ENCODE measurements at regions not wholly inside any gene's neighbourhood (a gene's known extent, or its start where the extent isn't known, plus 50 kb on each side); places are given as distances from the start of the nearest gene placed in this dataset.

DNA sequence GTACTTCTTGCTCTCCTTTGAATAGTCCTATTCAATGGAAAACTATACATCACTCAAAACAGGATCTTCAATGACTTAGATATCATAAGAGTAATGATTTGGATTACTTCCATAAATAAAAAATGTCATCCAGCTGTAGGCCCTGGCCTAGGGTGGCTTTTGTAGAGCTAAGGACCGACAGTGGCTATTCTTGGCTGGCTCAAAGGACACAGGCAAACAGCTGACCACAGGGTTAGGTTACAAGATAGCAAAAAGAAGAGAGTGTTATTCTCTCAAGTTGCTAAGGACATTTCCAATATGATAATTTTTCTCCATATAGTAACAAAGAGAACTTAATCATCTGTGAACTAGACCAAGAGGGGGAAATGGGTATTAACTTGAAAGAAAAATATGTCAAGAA, 495.1 kb downstream of the PLPP3 start:
- H3K4me3 ChIP-seq (ENCODE audit: low read depth, low read length) = no peak overlapping the region
- no peak for DNase-seq (ENCODE audit: low read depth, low spot score)
- ChIA-PET POLR2A (no interaction called here), CTCF (no interaction called here)
- TF ChIP-seq, protein P1, sequence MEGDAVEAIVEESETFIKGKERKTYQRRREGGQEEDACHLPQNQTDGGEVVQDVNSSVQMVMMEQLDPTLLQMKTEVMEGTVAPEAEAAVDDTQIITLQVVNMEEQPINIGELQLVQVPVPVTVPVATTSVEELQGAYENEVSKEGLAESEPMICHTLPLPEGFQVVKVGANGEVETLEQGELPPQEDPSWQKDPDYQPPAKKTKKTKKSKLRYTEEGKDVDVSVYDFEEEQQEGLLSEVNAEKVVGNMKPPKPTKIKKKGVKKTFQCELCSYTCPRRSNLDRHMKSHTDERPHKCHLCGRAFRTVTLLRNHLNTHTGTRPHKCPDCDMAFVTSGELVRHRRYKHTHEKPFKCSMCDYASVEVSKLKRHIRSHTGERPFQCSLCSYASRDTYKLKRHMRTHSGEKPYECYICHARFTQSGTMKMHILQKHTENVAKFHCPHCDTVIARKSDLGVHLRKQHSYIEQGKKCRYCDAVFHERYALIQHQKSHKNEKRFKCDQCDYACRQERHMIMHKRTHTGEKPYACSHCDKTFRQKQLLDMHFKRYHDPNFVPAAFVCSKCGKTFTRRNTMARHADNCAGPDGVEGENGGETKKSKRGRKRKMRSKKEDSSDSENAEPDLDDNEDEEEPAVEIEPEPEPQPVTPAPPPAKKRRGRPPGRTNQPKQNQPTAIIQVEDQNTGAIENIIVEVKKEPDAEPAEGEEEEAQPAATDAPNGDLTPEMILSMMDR (IDR thresholded peaks at IDR 0.05; ENCODE audit: insufficient read depth, low read length, missing control alignments) = no peak

DNA sequence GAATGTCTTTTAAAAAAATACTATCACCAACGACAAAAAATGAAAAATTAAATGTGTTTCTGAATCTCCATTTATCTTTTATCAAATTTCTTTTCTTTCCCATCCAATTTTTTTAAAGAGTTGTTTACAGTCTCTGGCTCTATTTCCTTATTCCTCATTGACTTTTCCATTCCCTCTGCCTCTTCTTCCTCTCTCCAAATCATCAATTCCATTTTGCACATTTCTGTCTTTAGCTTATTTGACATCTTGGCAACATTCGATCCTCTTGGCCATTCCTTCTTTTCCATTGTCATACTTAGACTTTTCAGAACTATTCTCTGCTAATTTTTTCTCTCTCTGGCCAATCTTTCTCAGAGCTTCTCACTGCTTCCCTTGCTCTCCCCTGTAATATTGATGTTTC, 497.6 kb downstream of the PLPP3 start:
- ChIA-PET CTCF (interaction anchor here (1.3 kb wide), 1 partner anchor 706 kb away, joined by 3 read pairs; no protein-coding TSS in a partner anchor), POLR2A (interaction anchor here (1.3 kb wide), 1 partner anchor 497 kb away, joined by 3 read pairs; the partner anchor contains the start of gene PLPP3)
- DNase-seq (ENCODE audit: low read depth, low spot score) = no peak
- TF ChIP-seq, protein P1 (IDR thresholded peaks at IDR 0.05; ENCODE audit: insufficient read depth, low read length, missing control alignments) = no peak
- H3K4me3 ChIP-seq (ENCODE audit: low read depth, low read length) = no peak overlapping the region

DNA sequence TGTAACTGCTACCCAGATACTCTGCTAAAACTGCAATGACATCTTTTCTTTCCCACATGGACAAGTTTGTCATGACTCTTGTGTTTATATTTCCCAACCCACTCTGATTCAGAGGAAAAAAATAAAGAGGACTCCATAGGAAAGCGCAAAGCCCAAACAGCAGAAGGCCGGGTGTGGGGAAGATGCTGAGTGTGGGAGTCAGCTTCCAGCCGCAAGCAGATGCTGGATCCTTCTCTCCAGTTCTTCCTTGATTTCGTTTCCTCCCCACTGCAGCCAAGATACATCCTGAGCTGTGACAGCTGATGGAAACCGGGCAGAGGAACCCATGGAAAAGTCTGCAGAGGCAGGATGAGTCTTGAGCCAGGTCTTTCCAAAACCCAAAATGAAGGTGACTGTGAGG, 498.2 kb downstream of the PLPP3 start:
- ChIA-PET POLR2A (interaction anchor here (0.6 to 1.3 kb wide), 2 partner anchors 411 to 497 kb away, joined by 3 read pairs; partner anchors contain the start of gene PLPP3), CTCF (interaction anchor here (1.7 kb wide), 1 partner anchor 504 kb away, joined by 5 read pairs; no protein-coding TSS in a partner anchor)
- TF ChIP-seq, protein P1 (IDR thresholded peaks at IDR 0.05; ENCODE audit: insufficient read depth, low read length, missing control alignments) = no peak
- no peak for DNase-seq (ENCODE audit: low read depth, low spot score)
- peak overlapping the region; percentile 21 for H3K4me3 ChIP-seq (ENCODE audit: low read depth, low read length)

DNA sequence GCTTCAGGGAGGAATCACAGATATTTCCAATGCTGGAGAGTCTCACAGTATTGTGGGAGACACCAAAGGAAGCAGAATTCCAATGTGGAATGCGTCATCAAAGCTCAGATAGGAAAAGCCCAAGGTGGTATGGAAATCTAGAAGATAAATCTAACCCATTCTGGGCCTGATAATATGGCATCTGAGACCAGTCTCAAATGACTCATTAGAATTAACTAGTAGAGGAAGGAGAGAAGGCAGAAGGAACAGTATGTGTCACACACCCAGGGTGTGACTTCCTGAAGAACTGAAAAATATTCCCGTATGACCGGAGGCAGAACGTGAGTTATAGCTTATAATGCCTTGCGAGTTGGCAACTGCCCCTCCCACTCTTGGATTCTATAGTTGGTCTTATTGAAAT, 499.2 kb downstream of the PLPP3 start:
- POLR2A ChIA-PET = interaction anchor here (0.6 kb wide), 2 partner anchors 59 to 410 kb away, joined by 3 to 4 read pairs; no protein-coding TSS in a partner anchor
- CTCF ChIA-PET = interaction anchor here (1.7 kb wide), 1 partner anchor 505 kb away, joined by 5 read pairs; no protein-coding TSS in a partner anchor
- no peak overlapping the region for H3K4me3 ChIP-seq (ENCODE audit: low read depth, low read length)
- DNase-seq (ENCODE audit: low read depth, low spot score) = no peak
- TF ChIP-seq, protein P1 (IDR thresholded peaks at IDR 0.05; ENCODE audit: insufficient read depth, low read length, missing control alignments) = no peak

DNA sequence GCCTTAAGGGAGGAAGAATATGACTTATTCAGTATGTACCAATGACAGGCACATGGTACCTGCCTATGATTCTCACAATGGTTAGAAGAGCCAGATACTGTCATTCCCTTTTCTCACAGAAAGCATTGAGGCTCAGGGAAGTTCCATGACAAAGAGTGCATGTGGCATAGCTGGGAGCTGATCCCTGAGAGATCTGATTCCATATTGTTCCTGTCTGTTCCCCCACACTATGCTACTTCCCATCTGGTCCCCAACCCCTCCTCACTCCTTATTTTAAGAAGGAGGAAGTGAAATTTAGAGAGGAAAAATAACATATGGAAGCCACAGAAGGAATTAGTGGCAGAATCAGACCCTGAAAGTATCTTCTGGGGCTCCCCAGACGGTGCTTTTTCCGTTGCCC, 500.0 kb downstream of the PLPP3 start:
- CTCF ChIA-PET = interaction anchor here (0.6 to 1.7 kb wide), 2 partner anchors 110 to 506 kb away, joined by 4 to 5 read pairs; no protein-coding TSS in a partner anchor
- no peak overlapping the region for H3K4me3 ChIP-seq (ENCODE audit: low read depth, low read length)
- no peak for DNase-seq (ENCODE audit: low read depth, low spot score)
- POLR2A ChIA-PET = no interaction called here
- TF ChIP-seq, protein P1 (IDR thresholded peaks at IDR 0.05; ENCODE audit: insufficient read depth, low read length, missing control alignments) = no peak

DNA sequence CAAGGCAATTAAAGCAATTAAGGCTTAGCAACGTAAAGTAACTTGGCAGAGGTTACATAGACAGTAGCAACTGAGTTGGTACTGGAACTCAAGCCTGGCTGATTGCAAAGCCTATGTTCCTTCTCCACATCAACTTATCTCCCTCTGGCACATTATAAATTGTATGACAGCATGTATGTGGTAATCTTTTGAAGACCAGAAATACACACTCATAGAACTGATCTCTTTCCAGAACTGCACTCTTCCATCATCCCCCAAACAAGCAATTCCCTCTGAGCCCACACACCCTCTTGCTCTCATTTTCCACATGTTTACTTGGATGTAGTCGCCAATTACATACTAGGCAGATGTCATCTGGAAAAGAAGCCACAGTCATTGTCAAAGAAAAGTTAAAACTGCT, 502.2 kb downstream of the PLPP3 start:
- ChIA-PET POLR2A (no interaction called here), CTCF (interaction anchor here (1.0 kb wide), 1 partner anchor 10 kb away, joined by 3 read pairs; no protein-coding TSS in a partner anchor)
- TF ChIP-seq, protein P1 (IDR thresholded peaks at IDR 0.05; ENCODE audit: insufficient read depth, low read length, missing control alignments) = no peak

More for the DNA sequence above, 502.2 kb downstream of the PLPP3 start:
- no peak for DNase-seq (ENCODE audit: low read depth, low spot score)
- no peak overlapping the region for H3K4me3 ChIP-seq (ENCODE audit: low read depth, low read length)

Data from AG04449 (cell line).